Mucosa of descending colon (tissue), 3 donors: ENCODE measurements at regions not wholly inside any gene's neighbourhood (a gene's known extent, or its start where the extent isn't known, plus 50 kb on each side); places are given as distances from the start of the nearest gene placed in this dataset.

Source experiments
- ATAC-seq: fragments of 200-7000 bp; cut with Tn5 transposase; one replicate; pipeline ENCODE4 v1.9.1; 2020; ENCODE audit warnings: mild to moderate bottlenecking, moderate library complexity
- DNase-seq, 3 donors: peaks; one replicate each; pipeline ENCODE4 v3.0.0-alpha.2; 2020
- H3K36me3 ChIP-seq: fragments of 200-600 bp; one replicate; pipeline ENCODE4 v1.8.0; 2021; ENCODE audit warnings: low read depth, mild to moderate bottlenecking
- H3K4me1 ChIP-seq: fragments of 200-600 bp; one replicate; pipeline ENCODE4 v1.8.0; 2021; ENCODE audit warnings: low read depth, mild to moderate bottlenecking
- H3K4me3 ChIP-seq: fragments of 200-600 bp; one replicate; pipeline ENCODE4 v1.8.0; 2021; ENCODE audit warnings: mild to moderate bottlenecking
- H3K9me3 ChIP-seq: fragments of 200-600 bp; one replicate; pipeline ENCODE4 v1.8.0; 2021; ENCODE audit warnings: mild to moderate bottlenecking
- intact Hi-C, 2 donors: fragments of 100-400 bp; cut with DNase I in 1 of 2; cut with micrococcal nuclease in 1 of 2; formaldehyde crosslinking; loops; one replicate each; pipeline versions ENCODE4 v1.11.0 to v1.11.1; 2022; cut with DNase I, micrococcal nuclease
- TF ChIP-seq, protein P1 (sequence below): fragments of 200-600 bp; IDR thresholded peaks from one replicate; pipeline ENCODE4 v1.8.0; 2022; ENCODE audit warnings: antibody characterized with exemption, mild to moderate bottlenecking
- donor health status: DM: no; HTN: no; CAD: no; lungs with moderate emphysema.
- donor health status: DM: no; HTN: no; CAD: no.
- donor health status: DM: no; HTN: yes; CAD: no.

DNA sequence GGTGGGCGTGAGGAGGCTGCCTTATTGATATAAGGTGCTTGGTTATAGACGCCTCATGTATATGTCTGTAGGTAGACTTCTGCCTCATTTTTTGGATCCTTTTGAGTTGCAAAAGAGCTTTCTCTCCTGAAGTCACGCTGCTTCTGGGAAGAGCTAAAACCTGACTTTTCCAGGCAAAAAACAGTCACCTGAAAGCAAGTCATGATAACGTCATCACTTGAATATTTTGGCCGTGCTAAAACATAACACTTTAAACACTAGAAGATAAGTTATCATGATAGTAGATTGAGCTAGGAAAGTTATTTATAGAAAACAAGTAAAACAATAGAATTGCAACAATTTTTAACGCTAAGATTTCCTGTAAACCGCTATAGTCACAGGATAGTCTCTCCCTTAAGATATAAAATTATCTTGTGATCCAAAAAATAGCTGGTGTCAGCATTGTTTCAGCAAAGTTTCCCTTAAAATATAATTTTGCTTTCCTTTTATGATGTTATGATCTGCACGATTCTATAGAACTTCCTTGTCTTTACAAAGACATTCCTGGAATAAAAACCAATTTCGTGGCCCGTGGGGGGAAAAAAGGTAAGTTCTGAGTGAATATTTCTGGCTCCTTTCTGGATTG lies 69.0 kb upstream of the AKAP12 start:
- Histone ChIP-seq H3K36me3 (no peaks in the 10 kb centered on the region), H3K4me1 (no peaks in the 10 kb centered on the region), H3K9me3 (no peaks in the 10 kb centered on the region), H3K4me3 (no peak overlapping the region)
- intact Hi-C loops, result no loop called here
- TF ChIP-seq, protein P1, sequence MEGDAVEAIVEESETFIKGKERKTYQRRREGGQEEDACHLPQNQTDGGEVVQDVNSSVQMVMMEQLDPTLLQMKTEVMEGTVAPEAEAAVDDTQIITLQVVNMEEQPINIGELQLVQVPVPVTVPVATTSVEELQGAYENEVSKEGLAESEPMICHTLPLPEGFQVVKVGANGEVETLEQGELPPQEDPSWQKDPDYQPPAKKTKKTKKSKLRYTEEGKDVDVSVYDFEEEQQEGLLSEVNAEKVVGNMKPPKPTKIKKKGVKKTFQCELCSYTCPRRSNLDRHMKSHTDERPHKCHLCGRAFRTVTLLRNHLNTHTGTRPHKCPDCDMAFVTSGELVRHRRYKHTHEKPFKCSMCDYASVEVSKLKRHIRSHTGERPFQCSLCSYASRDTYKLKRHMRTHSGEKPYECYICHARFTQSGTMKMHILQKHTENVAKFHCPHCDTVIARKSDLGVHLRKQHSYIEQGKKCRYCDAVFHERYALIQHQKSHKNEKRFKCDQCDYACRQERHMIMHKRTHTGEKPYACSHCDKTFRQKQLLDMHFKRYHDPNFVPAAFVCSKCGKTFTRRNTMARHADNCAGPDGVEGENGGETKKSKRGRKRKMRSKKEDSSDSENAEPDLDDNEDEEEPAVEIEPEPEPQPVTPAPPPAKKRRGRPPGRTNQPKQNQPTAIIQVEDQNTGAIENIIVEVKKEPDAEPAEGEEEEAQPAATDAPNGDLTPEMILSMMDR, result no peak
- ATAC-seq, result no peak
- DNase-seq, result no peak

DNA sequence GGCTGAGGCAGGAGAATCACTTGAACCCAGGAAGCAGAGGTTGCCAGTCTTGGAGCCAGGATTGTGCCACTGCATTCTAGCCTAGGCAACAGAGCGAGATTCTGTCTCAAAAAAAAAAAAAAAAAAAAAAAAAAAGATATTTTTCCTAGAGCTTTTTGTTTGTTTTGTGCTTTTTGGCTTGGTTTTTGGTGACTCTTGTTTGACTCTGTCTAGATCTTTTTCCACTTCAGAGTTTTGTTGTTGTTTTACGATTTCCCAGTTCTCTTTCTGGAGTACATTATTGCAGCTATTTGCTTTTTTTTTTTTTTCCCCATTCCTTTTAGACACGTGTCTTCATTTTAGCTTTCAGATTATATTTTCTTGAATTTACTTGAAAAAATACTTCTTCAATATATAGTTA lies 67.0 kb upstream of the AKAP12 start:
- no peaks in the 10 kb centered on the region for H3K36me3 ChIP-seq
- intact Hi-C loops, result no loop called here
- TF ChIP-seq, protein P1, result no peak
- no peaks in the 10 kb centered on the region for H3K4me1 ChIP-seq
- no peaks in the 10 kb centered on the region for H3K9me3 ChIP-seq
- no peak for ATAC-seq
- H3K4me3 ChIP-seq, result no peak overlapping the region
- DNase-seq, result no peak

DNA sequence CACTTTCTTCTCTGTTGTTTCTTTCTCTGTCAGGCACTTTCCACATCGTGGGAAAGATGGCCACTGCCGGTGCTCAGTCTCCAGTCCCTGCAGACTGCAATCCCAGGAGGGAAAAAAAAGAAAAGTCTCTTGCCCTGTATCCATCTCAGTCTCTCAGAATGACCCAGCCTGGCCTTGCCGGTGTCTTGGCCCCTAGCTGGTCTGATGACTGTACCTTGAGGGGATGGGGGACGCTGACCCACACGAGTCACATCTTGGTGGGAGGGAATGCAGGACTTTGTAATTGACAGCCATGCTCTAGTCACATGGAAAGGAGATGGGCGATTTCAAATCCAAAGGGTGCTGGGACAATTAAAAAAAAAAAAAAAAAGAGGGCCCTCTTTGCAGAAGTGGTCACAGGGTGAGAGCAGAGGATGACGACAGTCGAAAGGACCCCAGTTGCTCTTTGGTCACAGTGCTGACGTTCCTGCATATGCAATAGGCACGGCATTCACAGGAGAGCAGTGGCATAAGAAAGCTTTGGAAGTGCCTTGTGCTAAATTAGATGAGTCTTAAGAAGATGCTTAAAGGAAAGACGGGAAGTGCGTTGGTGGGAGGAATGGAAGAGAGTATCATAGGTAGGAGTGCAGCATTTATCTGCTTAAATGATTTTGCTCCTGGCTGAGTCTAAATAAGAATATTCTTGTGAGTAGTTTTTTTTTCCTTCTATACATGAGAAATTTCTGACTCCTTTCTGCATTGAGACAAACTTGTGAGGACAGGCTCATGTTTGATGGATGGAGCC lies 63.9 kb upstream of the AKAP12 start:
- DNase-seq (no peak), ATAC-seq (no peak)
- H3K4me1 ChIP-seq, result no peaks in the 10 kb centered on the region
- intact Hi-C loops, result no loop called here
- TF ChIP-seq, protein P1, result no peak
- H3K9me3 ChIP-seq, result no peaks in the 10 kb centered on the region
- H3K36me3 ChIP-seq, result no peaks in the 10 kb centered on the region
- H3K4me3 ChIP-seq, result no peak overlapping the region

DNA sequence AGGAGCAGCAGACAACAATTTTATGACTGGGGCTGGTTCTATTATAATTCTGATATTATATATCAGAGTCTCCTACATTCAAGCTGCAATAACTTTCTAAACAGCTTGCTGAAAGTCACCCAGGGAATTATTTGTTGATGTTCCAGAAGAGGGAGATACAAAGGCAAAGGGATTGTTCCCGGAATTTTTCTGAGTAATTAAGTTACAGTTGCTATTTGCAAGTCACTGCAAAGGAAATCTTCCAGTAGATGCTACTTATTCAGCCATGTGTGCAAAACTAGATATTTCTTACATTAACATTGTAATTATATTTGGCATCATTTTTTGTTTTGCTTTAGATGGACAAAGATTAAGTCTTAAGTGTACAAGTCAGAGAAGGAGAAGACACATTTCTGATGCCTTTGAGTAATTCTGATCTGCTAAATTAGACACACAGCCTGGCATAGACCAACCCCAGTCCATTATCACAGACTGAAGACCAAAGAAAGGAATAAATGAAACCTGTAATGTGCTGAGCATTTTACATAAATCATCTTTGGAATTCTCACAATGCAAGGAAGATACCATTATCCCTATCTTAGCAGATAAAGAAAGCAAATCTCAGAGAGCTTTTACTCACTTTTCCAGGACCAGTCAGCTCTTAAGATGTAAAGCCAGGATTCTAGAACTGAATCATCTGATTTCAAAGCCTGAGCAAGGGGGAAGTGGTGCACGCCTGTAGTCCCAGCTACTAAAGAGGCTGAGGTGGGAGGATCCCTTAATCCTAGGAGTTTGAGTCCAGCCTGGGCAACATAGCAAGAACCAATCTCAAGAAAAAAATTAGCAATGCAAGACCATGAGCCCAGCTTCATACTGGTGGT lies 62.6 kb upstream of the AKAP12 start:
- ATAC-seq, result no peak
- DNase-seq, result no peak
- intact Hi-C loops, result no loop called here
- Histone ChIP-seq H3K36me3 (no peaks in the 10 kb centered on the region), H3K9me3 (no peaks in the 10 kb centered on the region), H3K4me1 (no peaks in the 10 kb centered on the region), H3K4me3 (no peak overlapping the region)
- TF ChIP-seq, protein P1, result no peak

DNA sequence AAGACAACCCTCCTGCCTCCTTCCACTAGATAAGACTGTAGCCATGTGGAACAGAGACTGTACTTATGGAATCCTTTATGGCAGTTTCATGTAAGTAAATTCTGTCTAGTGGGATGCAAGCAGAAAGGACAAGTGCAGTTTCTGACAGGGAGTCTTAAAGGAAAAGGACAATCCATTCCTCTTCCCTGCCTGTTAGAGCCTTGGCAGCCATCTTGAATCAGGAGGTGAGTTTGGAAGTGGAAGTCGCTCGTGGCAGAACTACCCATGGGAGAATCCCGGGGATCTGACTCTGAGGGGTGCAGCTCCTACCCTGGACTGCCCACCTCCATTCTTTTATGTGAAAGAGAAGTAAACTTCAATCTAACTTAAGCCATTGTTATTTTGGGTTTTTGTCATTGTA lies 61.4 kb upstream of the AKAP12 start:
- ATAC-seq (no peak), DNase-seq (no peak)
- H3K9me3 ChIP-seq, result no peaks in the 10 kb centered on the region
- H3K4me1 ChIP-seq, result no peaks in the 10 kb centered on the region
- intact Hi-C loops, result no loop called here
- TF ChIP-seq, protein P1, result no peak
- H3K36me3 ChIP-seq, result no peaks in the 10 kb centered on the region
- H3K4me3 ChIP-seq, result no peak overlapping the region
